ENCODE measurements at regions not wholly inside any gene's neighbourhood (a gene's known extent, or its start where the extent isn't known, plus 50 kb on each side); places are given as distances from the start of the nearest gene placed in this dataset.

- POLR2A ChIA-PET (ENCODE audit: partially characterized antibody), result no interaction called here
These were observed 427.5 kb downstream of the PDCD6IP start for GRCh38 chr3:34225821-34226366.

DNA sequence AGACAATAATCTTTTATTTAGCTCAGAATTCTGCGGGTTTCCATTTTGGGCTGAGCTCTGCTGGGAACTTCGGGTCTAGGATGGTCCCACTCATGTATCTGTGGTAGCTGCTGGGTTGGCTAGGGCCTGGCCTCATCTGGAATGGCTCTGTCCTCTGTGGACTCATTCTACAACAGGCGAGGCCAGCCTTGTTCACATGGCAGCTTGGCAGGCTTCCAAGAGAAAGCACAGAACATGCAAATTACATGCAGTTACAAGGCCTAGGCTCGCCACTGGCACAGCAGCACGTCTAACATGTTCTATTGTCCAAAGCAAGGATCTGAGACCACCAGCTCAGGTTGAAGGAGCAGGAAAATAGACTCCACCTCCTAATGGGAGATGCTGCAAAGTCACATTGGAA is 431.4 kb downstream of the PDCD6IP start:
- H3K27me3 ChIP-seq (ENCODE audit: insufficient read depth, low read length), result no peaks in the 10 kb centered on the region
- no peaks in the 10 kb centered on the region for H3K36me3 ChIP-seq (ENCODE audit: insufficient read depth, low read length)
- H3K4me3 ChIP-seq (ENCODE audit: low read length in 2 of 2), result no peak overlapping the region
- Mint-ChIP-seq H3K27ac (no peak overlapping the region), H3K36me3 (no peaks in the 10 kb centered on the region), H3K4me3 (no peak overlapping the region), H3K4me1 (no peaks in the 10 kb centered on the region), H3K9me3 (no peaks in the 10 kb centered on the region), H3K27me3 (no peaks in the 10 kb centered on the region)
- ChIA-PET CTCF (ENCODE audit: partially characterized antibody) (no interaction called here), POLR2A (ENCODE audit: partially characterized antibody) (no interaction called here)
- intact Hi-C loops (cut with micrococcal nuclease), result no loop called here
- no peaks in the 10 kb centered on the region for H3K9me3 ChIP-seq (ENCODE audit: control insufficient read depth in 1 of 2, low read length in 2 of 2)
- no peak overlapping the region for H3K27ac ChIP-seq (ENCODE audit: low read depth, low read length)
- DNase-seq, result no peak
- H3K4me1 ChIP-seq (ENCODE audit: insufficient read depth, low read length), result no peaks in the 10 kb centered on the region

More at GRCh38 chr3:34225821-34226366, 427.5 kb downstream of the PDCD6IP start:
- H3K4me3 ChIP-seq (ENCODE audit: low read length in 2 of 2), result no peak overlapping the region
- Mint-ChIP-seq H3K4me1 (no peaks in the 10 kb centered on the region), H3K4me3 (no peak overlapping the region), H3K27me3 (no peaks in the 10 kb centered on the region), H3K27ac (no peak overlapping the region), H3K36me3 (no peaks in the 10 kb centered on the region), H3K9me3 (no peaks in the 10 kb centered on the region)
- CTCF ChIA-PET (ENCODE audit: partially characterized antibody), result no interaction called here
- H3K4me1 ChIP-seq (ENCODE audit: insufficient read depth, low read length), result no peaks in the 10 kb centered on the region
- intact Hi-C loops (cut with micrococcal nuclease), result no loop called here
- H3K27me3 ChIP-seq (ENCODE audit: insufficient read depth, low read length), result no peaks in the 10 kb centered on the region
- H3K36me3 ChIP-seq (ENCODE audit: insufficient read depth, low read length), result no peaks in the 10 kb centered on the region
- no peaks in the 10 kb centered on the region for H3K9me3 ChIP-seq (ENCODE audit: control insufficient read depth in 1 of 2, low read length in 2 of 2)
- DNase-seq, result no peak
- H3K27ac ChIP-seq (ENCODE audit: low read depth, low read length), result no peak overlapping the region

DNA sequence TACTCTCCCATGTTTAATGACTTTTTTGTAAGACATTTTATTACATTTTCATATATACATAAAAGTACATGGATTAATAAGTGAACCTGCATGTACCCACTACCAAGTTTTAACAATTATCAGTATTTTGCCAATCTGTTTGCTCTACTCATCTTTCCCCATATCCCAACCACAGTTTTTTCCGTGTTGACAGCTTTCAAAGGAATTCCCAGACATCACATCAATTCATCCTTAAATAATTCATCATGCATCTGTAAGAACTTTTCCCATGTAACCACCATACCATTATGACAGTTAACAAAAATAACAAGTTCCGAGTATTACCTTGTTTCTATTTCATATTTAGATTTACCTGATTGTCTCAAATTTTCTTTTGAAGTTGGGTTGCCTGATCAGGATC is 436.7 kb downstream of the PDCD6IP start:
- no peak for DNase-seq
- H3K4me1 Mint-ChIP-seq, result no peaks in the 10 kb centered on the region
- H3K27ac Mint-ChIP-seq, result no peak overlapping the region
- no peaks in the 10 kb centered on the region for H3K36me3 ChIP-seq (ENCODE audit: insufficient read depth, low read length)
- no peaks in the 10 kb centered on the region for H3K4me1 ChIP-seq (ENCODE audit: insufficient read depth, low read length)
- POLR2A ChIA-PET (ENCODE audit: partially characterized antibody), result no interaction called here
- no peaks in the 10 kb centered on the region for H3K27me3 ChIP-seq (ENCODE audit: insufficient read depth, low read length)
- no peak overlapping the region for H3K4me3 ChIP-seq (ENCODE audit: low read length in 2 of 2)
- peaks cover 0 to 2% (median 0%) of the 10 kb centered on the region in 8 donors for H3K9me3 Mint-ChIP-seq
- H3K27ac ChIP-seq (ENCODE audit: low read depth, low read length), result no peak overlapping the region
- no peaks in the 10 kb centered on the region for H3K36me3 Mint-ChIP-seq
- H3K4me3 Mint-ChIP-seq, result no peak overlapping the region
- intact Hi-C loops (cut with micrococcal nuclease), result no loop called here
- CTCF ChIA-PET (ENCODE audit: partially characterized antibody), result no interaction called here
- peaks cover 3 to 4% of the 10 kb centered on the region in 2 donors for H3K27me3 Mint-ChIP-seq
- no peaks in the 10 kb centered on the region for H3K9me3 ChIP-seq (ENCODE audit: control insufficient read depth in 1 of 2, low read length in 2 of 2)

- H3K27me3 Mint-ChIP-seq, result peaks cover 3 to 4% of the 10 kb centered on the region in 2 donors
- CTCF ChIA-PET (ENCODE audit: partially characterized antibody), result no interaction called here
These were observed 439.5 kb downstream of the PDCD6IP start for GRCh38 chr3:34237946-34238345.

DNA sequence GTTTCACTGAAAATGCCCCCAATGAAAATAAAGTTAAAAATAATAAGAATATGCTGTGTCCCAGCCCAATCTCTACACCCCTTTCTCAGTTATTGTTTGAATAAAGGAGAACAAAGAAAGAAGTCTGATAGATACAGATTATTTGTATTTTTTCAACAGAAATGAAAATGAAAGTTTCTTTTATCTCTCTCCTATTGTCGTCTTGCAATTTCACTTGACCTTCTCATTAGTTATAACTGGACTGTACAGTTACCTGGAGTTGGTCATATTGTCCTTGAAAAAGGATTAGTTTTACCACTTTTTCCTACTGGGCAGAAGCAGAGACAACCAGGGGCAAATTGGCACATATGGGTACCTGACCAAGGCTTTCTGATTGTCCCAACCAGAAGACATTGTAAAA is 440.0 kb downstream of the PDCD6IP start:
- H3K4me3 Mint-ChIP-seq, result no peak overlapping the region
- no peaks in the 10 kb centered on the region for H3K36me3 Mint-ChIP-seq
- peaks cover 3 to 4% of the 10 kb centered on the region in 2 donors for H3K27me3 Mint-ChIP-seq
- intact Hi-C loops (cut with micrococcal nuclease), result no loop called here
- H3K9me3 Mint-ChIP-seq, result peaks cover 0 to 2% (median 0%) of the 10 kb centered on the region in 8 donors
- Histone ChIP-seq H3K27ac (ENCODE audit: low read depth, low read length) (no peak overlapping the region), H3K9me3 (ENCODE audit: control insufficient read depth in 1 of 2, low read length in 2 of 2) (no peaks in the 10 kb centered on the region), H3K36me3 (ENCODE audit: insufficient read depth, low read length) (no peaks in the 10 kb centered on the region), H3K4me3 (ENCODE audit: low read length in 2 of 2) (no peak overlapping the region), H3K4me1 (ENCODE audit: insufficient read depth, low read length) (no peaks in the 10 kb centered on the region), H3K27me3 (ENCODE audit: insufficient read depth, low read length) (no peaks in the 10 kb centered on the region)
- ChIA-PET CTCF (ENCODE audit: partially characterized antibody) (no interaction called here), POLR2A (ENCODE audit: partially characterized antibody) (no interaction called here)
- H3K27ac Mint-ChIP-seq, result no peak overlapping the region
- no peaks in the 10 kb centered on the region for H3K4me1 Mint-ChIP-seq
- no peak for DNase-seq

More at GRCh38 chr3:34237946-34238345, 439.5 kb downstream of the PDCD6IP start:
- Mint-ChIP-seq H3K4me3 (no peak overlapping the region), H3K4me1 (no peaks in the 10 kb centered on the region), H3K9me3 (peaks cover 0 to 2% (median 0%) of the 10 kb centered on the region in 8 donors), H3K36me3 (no peaks in the 10 kb centered on the region), H3K27ac (no peak overlapping the region)
- no peak overlapping the region for H3K4me3 ChIP-seq (ENCODE audit: low read length in 2 of 2)
- no peak overlapping the region for H3K27ac ChIP-seq (ENCODE audit: low read depth, low read length)
- no peaks in the 10 kb centered on the region for H3K36me3 ChIP-seq (ENCODE audit: insufficient read depth, low read length)
- intact Hi-C loops (cut with micrococcal nuclease), result no loop called here
- no peaks in the 10 kb centered on the region for H3K9me3 ChIP-seq (ENCODE audit: control insufficient read depth in 1 of 2, low read length in 2 of 2)
- POLR2A ChIA-PET (ENCODE audit: partially characterized antibody), result no interaction called here
- H3K27me3 ChIP-seq (ENCODE audit: insufficient read depth, low read length), result no peaks in the 10 kb centered on the region
- no peak for DNase-seq
- no peaks in the 10 kb centered on the region for H3K4me1 ChIP-seq (ENCODE audit: insufficient read depth, low read length)

DNA sequence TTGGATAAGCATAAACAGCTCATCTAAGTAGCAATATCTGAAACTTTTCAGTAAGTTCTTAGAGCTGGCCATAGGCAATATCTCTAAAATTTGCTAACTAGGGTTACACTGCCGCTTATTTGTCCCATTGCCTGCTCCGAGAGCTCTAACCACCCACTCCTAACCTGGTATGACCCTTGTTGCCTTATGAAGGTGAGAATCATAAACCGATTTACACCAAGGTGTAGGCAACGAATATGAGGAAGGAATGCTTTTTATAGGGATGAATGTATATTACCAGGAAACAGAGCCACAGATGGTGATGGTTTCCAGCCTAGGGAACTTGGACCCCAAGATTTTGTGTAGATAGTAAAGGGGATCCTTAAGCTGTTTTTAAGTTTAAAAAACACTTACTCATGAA is 440.9 kb downstream of the PDCD6IP start:
- intact Hi-C loops (cut with micrococcal nuclease), result no loop called here
- H3K4me1 ChIP-seq (ENCODE audit: insufficient read depth, low read length), result no peaks in the 10 kb centered on the region
- no peak overlapping the region for H3K4me3 Mint-ChIP-seq
- no peak overlapping the region for H3K27ac ChIP-seq (ENCODE audit: low read depth, low read length)
- no peak for DNase-seq
- no peak overlapping the region for H3K4me3 ChIP-seq (ENCODE audit: low read length in 2 of 2)
- peaks cover 3 to 4% of the 10 kb centered on the region in 2 donors for H3K27me3 Mint-ChIP-seq
- H3K36me3 ChIP-seq (ENCODE audit: insufficient read depth, low read length), result no peaks in the 10 kb centered on the region
- no peaks in the 10 kb centered on the region for H3K9me3 ChIP-seq (ENCODE audit: control insufficient read depth in 1 of 2, low read length in 2 of 2)
- no peaks in the 10 kb centered on the region for H3K36me3 Mint-ChIP-seq
- peaks cover 0 to 2% (median 0%) of the 10 kb centered on the region in 8 donors for H3K9me3 Mint-ChIP-seq
- ChIA-PET POLR2A (ENCODE audit: partially characterized antibody) (no interaction called here), CTCF (ENCODE audit: partially characterized antibody) (no interaction called here)
- H3K4me1 Mint-ChIP-seq, result no peaks in the 10 kb centered on the region
- H3K27ac Mint-ChIP-seq, result no peak overlapping the region
- H3K27me3 ChIP-seq (ENCODE audit: insufficient read depth, low read length), result no peaks in the 10 kb centered on the region

DNA sequence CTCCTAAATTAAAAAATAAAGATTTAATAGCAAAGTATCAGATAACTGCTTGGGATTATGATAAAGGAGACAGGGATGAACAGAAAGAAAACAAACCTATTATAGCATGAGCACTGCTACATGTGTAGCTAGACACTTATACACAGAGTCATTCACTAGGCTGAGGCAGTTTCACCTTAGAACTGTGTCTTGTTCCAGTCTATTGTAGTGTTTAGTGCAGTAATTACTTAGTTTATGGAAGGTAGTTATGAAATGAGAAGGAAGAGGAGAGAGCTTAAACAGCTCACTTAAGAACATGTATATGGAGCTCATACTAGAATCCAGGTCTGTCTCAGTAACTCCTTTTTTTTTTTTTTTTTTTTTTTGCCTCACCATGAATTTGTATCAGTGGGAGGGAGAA is 441.4 kb downstream of the PDCD6IP start:
- H3K4me1 ChIP-seq (ENCODE audit: insufficient read depth, low read length), result no peaks in the 10 kb centered on the region
- Mint-ChIP-seq H3K9me3 (peaks cover 0 to 2% (median 0%) of the 10 kb centered on the region in 8 donors), H3K27ac (no peak overlapping the region), H3K4me3 (no peak overlapping the region), H3K36me3 (no peaks in the 10 kb centered on the region), H3K4me1 (no peaks in the 10 kb centered on the region), H3K27me3 (peaks cover 3 to 4% of the 10 kb centered on the region in 2 donors)
- H3K36me3 ChIP-seq (ENCODE audit: insufficient read depth, low read length), result no peaks in the 10 kb centered on the region
- H3K9me3 ChIP-seq (ENCODE audit: control insufficient read depth in 1 of 2, low read length in 2 of 2), result no peaks in the 10 kb centered on the region
- intact Hi-C loops (cut with micrococcal nuclease), result no loop called here
- ChIA-PET POLR2A (ENCODE audit: partially characterized antibody) (no interaction called here), CTCF (ENCODE audit: partially characterized antibody) (no interaction called here)
- H3K4me3 ChIP-seq (ENCODE audit: low read length in 2 of 2), result no peak overlapping the region
- H3K27me3 ChIP-seq (ENCODE audit: insufficient read depth, low read length), result no peaks in the 10 kb centered on the region
- DNase-seq, result no peak
- no peak overlapping the region for H3K27ac ChIP-seq (ENCODE audit: low read depth, low read length)

- POLR2A ChIA-PET (ENCODE audit: partially characterized antibody), result no interaction called here
- H3K4me1 ChIP-seq (ENCODE audit: insufficient read depth, low read length), result no peaks in the 10 kb centered on the region
- no peaks in the 10 kb centered on the region for H3K27me3 ChIP-seq (ENCODE audit: insufficient read depth, low read length)
- Mint-ChIP-seq H3K4me3 (no peak overlapping the region), H3K27me3 (no peaks in the 10 kb centered on the region), H3K27ac (no peak overlapping the region), H3K36me3 (no peaks in the 10 kb centered on the region), H3K9me3 (no peaks in the 10 kb centered on the region), H3K4me1 (peaks cover 0 to 9% (median 4%) of the 10 kb centered on the region in 4 donors)
- intact Hi-C loops (cut with micrococcal nuclease), result no loop called here
- CTCF ChIA-PET (ENCODE audit: partially characterized antibody), result no interaction called here
- H3K4me3 ChIP-seq (ENCODE audit: low read length in 2 of 2), result no peak overlapping the region
- no peak overlapping the region for H3K27ac ChIP-seq (ENCODE audit: low read depth, low read length)
- DNase-seq, result no peak
- no peaks in the 10 kb centered on the region for H3K36me3 ChIP-seq (ENCODE audit: insufficient read depth, low read length)
- no peaks in the 10 kb centered on the region for H3K9me3 ChIP-seq (ENCODE audit: control insufficient read depth in 1 of 2, low read length in 2 of 2)
These were observed 449.0 kb downstream of the PDCD6IP start for GRCh38 chr3:34247401-34247800.
